K562 (cell line): ENCODE measurements at regions not wholly inside any gene's neighbourhood (a gene's known extent, or its start where the extent isn't known, plus 50 kb on each side); places are given as distances from the start of the nearest gene placed in this dataset.

Experiments
- DMBX1 ChIP-seq: fragments of 250-450 bp; sonication (Bioruptor Pico); IDR thresholded peaks from 2 replicates; pipeline ENCODE4 v1.8.0; 2022; ENCODE audit warnings: inconsistent platforms, mild to moderate bottlenecking, moderate library complexity, borderline replicate concordance
- HOXB6 ChIP-seq: fragments of 250-450 bp; sonication (Bioruptor Pico); IDR thresholded peaks from 2 replicates; pipeline ENCODE4 v1.5.1; 2022; ENCODE audit warnings: mild to moderate bottlenecking, borderline replicate concordance
- JUND ChIP-seq, 2 experiments: IDR thresholded peaks; 2 replicates in 1 of 2; 3 replicates in 1 of 2; pipeline ENCODE4 v1.6.1; 2011; ENCODE audit warnings: borderline replicate concordance in 2 of 2, low read depth in 2 of 2, low read length in 2 of 2, improper control_type of control experiment in 1 of 2, missing biosample characterization in 1 of 2, missing genetic modification characterization in 1 of 2, missing genetic modification reagents in 1 of 2
- POLR2AphosphoS5 ChIP-seq: IDR thresholded peaks from 2 replicates; pipeline ENCODE4 v1.6.1; 2011; ENCODE audit warnings: mild to moderate bottlenecking, low read depth, low read length, moderate library complexity; ENCODE audit not compliant: control insufficient read depth, insufficient read depth
- ZBTB1 ChIP-seq: sonication (generic); formaldehyde crosslinking; IDR thresholded peaks from 2 replicates; pipeline ENCODE4 v1.8.1; 2023; ENCODE audit warnings: missing genetic modification reagents, low read depth, mild to moderate bottlenecking, borderline replicate concordance
- ZNF212 ChIP-seq: fragments of 450-650 bp; formaldehyde crosslinking; IDR thresholded peaks from 2 replicates; pipeline ENCODE4 v1.4.0; 2020; ENCODE audit warnings: mild to moderate bottlenecking
- ZNF644 ChIP-seq: fragments of 200-800 bp; sonication (Bioruptor generic); IDR thresholded peaks from 2 replicates; pipeline ENCODE4 v1.6.1; 2016; ENCODE audit warnings: low read depth, missing genetic modification characterization, missing compliant biosample characterization
- ZSCAN32 ChIP-seq: fragments of 450-650 bp; formaldehyde crosslinking; IDR thresholded peaks from 2 replicates; pipeline ENCODE4 v1.4.0; 2020; ENCODE audit warnings: mild to moderate bottlenecking, moderate library complexity
- TF ChIP-seq, protein P1 (sequence below): fragments of 450-650 bp; IDR thresholded peaks from 2 replicates; pipeline ENCODE4 v1.6.1; 2016; ENCODE audit warnings: missing biosample characterization, missing genetic modification characterization
- TF ChIP-seq, protein P2 (sequence below): sonication (generic); formaldehyde crosslinking; IDR thresholded peaks from 2 replicates; pipeline ENCODE4 v1.9.0; 2022; ENCODE audit warnings: mild to moderate bottlenecking, missing genetic modification reagents
- TF ChIP-seq, protein P3 (sequence below), 3 experiments: IDR thresholded peaks in 2 of 3; conservative IDR thresholded peaks in 1 of 3; 2 replicates each; pipeline ENCODE4 v1.5.1; 2011 to 2012; ENCODE audit warnings: low read length in 3 of 3, mild to moderate bottlenecking in 3 of 3, control low read depth in 2 of 3, improper control_type of control experiment in 1 of 3, inconsistent platforms in 1 of 3, low read depth in 1 of 3, mixed read lengths in 1 of 3, moderate library complexity in 1 of 3; ENCODE audit not compliant: insufficient read depth in 2 of 3
- TF ChIP-seq, protein P4 (sequence below), 2 experiments: fragments of 200-800 bp in 1 of 2; sonication (Bioruptor generic) in 1 of 2; sonication (generic) in 1 of 2; formaldehyde crosslinking in 1 of 2; IDR thresholded peaks in 1 of 2; conservative IDR thresholded peaks in 1 of 2; 2 replicates each; pipeline versions ENCODE4 v1.5.0 to v1.6.1; 2016 to 2020; ENCODE audit warnings: missing compliant biosample characterization in 1 of 2, missing genetic modification characterization in 1 of 2, missing genetic modification reagents in 1 of 2

DNA sequence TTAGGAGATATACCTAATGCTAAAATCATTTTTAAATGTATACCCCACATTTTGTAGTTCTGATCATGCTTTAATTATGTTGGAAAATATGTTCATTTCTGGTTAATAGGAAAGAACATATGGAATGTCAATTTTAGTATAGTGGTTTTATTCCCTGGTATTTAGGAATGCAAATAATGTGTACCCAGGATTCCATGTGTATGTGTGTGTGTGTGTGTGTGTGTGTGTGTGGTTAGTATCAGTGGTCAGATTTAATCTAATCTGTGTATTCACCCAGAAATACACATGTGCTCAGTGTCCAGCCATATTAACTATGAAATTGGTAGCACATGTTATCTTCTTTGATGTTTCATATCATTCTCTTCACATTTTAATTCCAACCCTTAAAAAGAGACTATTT is 233.5 kb upstream of the DCBLD2 start:
- TF ChIP-seq, protein P1, sequence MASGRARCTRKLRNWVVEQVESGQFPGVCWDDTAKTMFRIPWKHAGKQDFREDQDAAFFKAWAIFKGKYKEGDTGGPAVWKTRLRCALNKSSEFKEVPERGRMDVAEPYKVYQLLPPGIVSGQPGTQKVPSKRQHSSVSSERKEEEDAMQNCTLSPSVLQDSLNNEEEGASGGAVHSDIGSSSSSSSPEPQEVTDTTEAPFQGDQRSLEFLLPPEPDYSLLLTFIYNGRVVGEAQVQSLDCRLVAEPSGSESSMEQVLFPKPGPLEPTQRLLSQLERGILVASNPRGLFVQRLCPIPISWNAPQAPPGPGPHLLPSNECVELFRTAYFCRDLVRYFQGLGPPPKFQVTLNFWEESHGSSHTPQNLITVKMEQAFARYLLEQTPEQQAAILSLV (tag) = no peak
- TF ChIP-seq ZSCAN32 (CRISPR knock-in tag) = no peak
- TF ChIP-seq ZNF212 (CRISPR knock-in tag) = no peak
- TF ChIP-seq ZNF644 (tag) = no peak
- TF ChIP-seq, protein P2, sequence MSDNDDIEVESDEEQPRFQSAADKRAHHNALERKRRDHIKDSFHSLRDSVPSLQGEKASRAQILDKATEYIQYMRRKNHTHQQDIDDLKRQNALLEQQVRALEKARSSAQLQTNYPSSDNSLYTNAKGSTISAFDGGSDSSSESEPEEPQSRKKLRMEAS (CRISPR knock-in tag) = no peak
- TF ChIP-seq ZBTB1 (CRISPR knock-in tag) = no peak
- no peak for TF ChIP-seq JUND (IDR thresholded peaks at IDR 0.05; ENCODE audit: borderline replicate concordance, low read depth, low read length)
- TF ChIP-seq JUND (tag; IDR thresholded peaks at IDR 0.05; ENCODE audit: borderline replicate concordance, low read depth, low read length) = no peak
- TF ChIP-seq, protein P3, sequence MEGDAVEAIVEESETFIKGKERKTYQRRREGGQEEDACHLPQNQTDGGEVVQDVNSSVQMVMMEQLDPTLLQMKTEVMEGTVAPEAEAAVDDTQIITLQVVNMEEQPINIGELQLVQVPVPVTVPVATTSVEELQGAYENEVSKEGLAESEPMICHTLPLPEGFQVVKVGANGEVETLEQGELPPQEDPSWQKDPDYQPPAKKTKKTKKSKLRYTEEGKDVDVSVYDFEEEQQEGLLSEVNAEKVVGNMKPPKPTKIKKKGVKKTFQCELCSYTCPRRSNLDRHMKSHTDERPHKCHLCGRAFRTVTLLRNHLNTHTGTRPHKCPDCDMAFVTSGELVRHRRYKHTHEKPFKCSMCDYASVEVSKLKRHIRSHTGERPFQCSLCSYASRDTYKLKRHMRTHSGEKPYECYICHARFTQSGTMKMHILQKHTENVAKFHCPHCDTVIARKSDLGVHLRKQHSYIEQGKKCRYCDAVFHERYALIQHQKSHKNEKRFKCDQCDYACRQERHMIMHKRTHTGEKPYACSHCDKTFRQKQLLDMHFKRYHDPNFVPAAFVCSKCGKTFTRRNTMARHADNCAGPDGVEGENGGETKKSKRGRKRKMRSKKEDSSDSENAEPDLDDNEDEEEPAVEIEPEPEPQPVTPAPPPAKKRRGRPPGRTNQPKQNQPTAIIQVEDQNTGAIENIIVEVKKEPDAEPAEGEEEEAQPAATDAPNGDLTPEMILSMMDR (IDR thresholded peaks at IDR 0.05 in 2 of 3, conservative IDR thresholded peaks at IDR 0.05 in 1 of 3; ENCODE audit: insufficient read depth in 2 of 3, low read depth in 1 of 3, low read length in 3 of 3) = no peak
- TF ChIP-seq POLR2AphosphoS5 = no peak
- no peak for TF ChIP-seq DMBX1 (CRISPR knock-in tag)
- no peak for TF ChIP-seq HOXB6 (CRISPR knock-in tag)
- TF ChIP-seq, protein P4, sequence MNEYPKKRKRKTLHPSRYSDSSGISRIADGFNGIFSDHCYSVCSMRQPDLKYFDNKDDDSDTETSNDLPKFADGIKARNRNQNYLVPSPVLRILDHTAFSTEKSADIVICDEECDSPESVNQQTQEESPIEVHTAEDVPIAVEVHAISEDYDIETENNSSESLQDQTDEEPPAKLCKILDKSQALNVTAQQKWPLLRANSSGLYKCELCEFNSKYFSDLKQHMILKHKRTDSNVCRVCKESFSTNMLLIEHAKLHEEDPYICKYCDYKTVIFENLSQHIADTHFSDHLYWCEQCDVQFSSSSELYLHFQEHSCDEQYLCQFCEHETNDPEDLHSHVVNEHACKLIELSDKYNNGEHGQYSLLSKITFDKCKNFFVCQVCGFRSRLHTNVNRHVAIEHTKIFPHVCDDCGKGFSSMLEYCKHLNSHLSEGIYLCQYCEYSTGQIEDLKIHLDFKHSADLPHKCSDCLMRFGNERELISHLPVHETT (CRISPR knock-in tag; conservative IDR thresholded peaks at IDR 0.05 in 1 of 2, IDR thresholded peaks at IDR 0.05 in 1 of 2) = no peak
